ENCODE measurements at regions not wholly inside any gene's neighbourhood (a gene's known extent, or its start where the extent isn't known, plus 50 kb on each side); places are given as distances from the start of the nearest gene placed in this dataset.
"Not testable (repeated sequence)": the region's sequence is repeated elsewhere in the genome, so short reads cannot be mapped to it uniquely, and the experiment has no call there.

- DNase-seq (ENCODE audit: low spot score); ATAC-seq; intact Hi-C loops (cut with DNase I): not testable (repeated sequence)
Measured at GRCh38 chr3:184502841-184503240, 58.7 kb upstream of the EPHB3 start.

GRCh38 chr3:184503647-184504046 lies 57.9 kb upstream of the EPHB3 start:
- ATAC-seq = no peak
- no peak for DNase-seq (ENCODE audit: low spot score)
- intact Hi-C loops (cut with DNase I) = no loop called here

- intact Hi-C loops (cut with DNase I) = no loop called here
- ATAC-seq (no peak), DNase-seq (ENCODE audit: low spot score) (no peak)
Measured at GRCh38 chr3:184505076-184505878, 56.3 kb upstream of the EPHB3 start.

GRCh38 chr3:184506561-184506991 lies 55.0 kb upstream of the EPHB3 start:
- intact Hi-C loops (cut with DNase I) = no loop called here
- ATAC-seq (no peak), DNase-seq (ENCODE audit: low spot score) (no peak)

GRCh38 chr3:184508938-184509337 lies 52.6 kb upstream of the EPHB3 start:
- ATAC-seq = no peak
- intact Hi-C loops (cut with DNase I) = no loop called here
- DNase-seq (ENCODE audit: low spot score) = no peak

- no peak for ATAC-seq
- no peak for DNase-seq (ENCODE audit: low spot score)
- intact Hi-C loops (cut with DNase I) = loop anchor here (10.0 kb wide), 1 partner anchor 137 kb away; the partner anchor contains the start of gene THPO
Measured at GRCh38 chr3:184511741-184512140, 49.8 kb upstream of the EPHB3 start.

All from sciatic nerve (tissue), 2 donors.